Thyroid gland (tissue), 4 donors: ENCODE measurements at regions not wholly inside any gene's neighbourhood (a gene's known extent, or its start where the extent isn't known, plus 50 kb on each side); places are given as distances from the start of the nearest gene placed in this dataset.

Experiments used
- DNase-seq, 2 donors: peaks; one replicate each; pipeline ENCODE4 v3.0.0-alpha.2; 2019
- H3K27ac ChIP-seq, 3 donors: fragments of 200-600 bp; sonication (generic); 1 replicate in 2 of 3; 2 replicates in 1 of 3; pipeline ENCODE4 v1.5.1; 2016 to 2019; ENCODE audit warnings: mild to moderate bottlenecking in 1 of 3, moderate library complexity in 1 of 3
- H3K27me3 ChIP-seq: fragments of 200-600 bp; sonication (generic); one replicate; pipeline ENCODE4 v1.5.1; 2019
- H3K36me3 ChIP-seq, 2 donors: fragments of 200-600 bp; sonication (generic); one replicate each; pipeline ENCODE4 v1.5.1; 2016 to 2019
- H3K4me1 ChIP-seq, 2 donors: fragments of 200-600 bp; sonication (generic); one replicate each; pipeline ENCODE4 v1.5.1; 2017 to 2019
- H3K4me3 ChIP-seq, 3 donors: fragments of 200-600 bp; sonication (generic); replicated peaks in 1 of 3; 1 replicate in 2 of 3; 2 replicates in 1 of 3; pipeline ENCODE4 v1.5.1; 2016; ENCODE audit warnings: mild to moderate bottlenecking in 1 of 3
- H3K9me3 ChIP-seq: fragments of 200-600 bp; sonication (generic); one replicate; pipeline ENCODE4 v1.5.1; 2017
- POLR2A ChIP-seq, 2 donors: fragments of 450-650 bp; IDR thresholded peaks; one replicate each; pipeline ENCODE4 v1.6.1; 2017; ENCODE audit warnings: antibody characterized with exemption in 2 of 2, mild to moderate bottlenecking in 2 of 2, moderate library complexity in 1 of 2
- WGBS, 2 donors: methylation state at CpG; one replicate each; pipeline ENCODE4 v1.1.5; 2017; 5-methylcytosine and 5-hydroxymethylcytosine counted together
- intact Hi-C: fragments of 100-400 bp; cut with DNase I; formaldehyde crosslinking; loops from one replicate; pipeline ENCODE4 v1.15.1; 2023
- TF ChIP-seq, protein P1 (sequence below), 6 experiments: fragments of 200-600 bp in 3 of 6; fragments of 450-650 bp in 3 of 6; sonication (generic) in 3 of 6; IDR thresholded peaks; one replicate each; pipeline ENCODE4 v1.5.1; 2016 to 2019; ENCODE audit warnings: antibody characterized with exemption in 6 of 6, mild to moderate bottlenecking in 2 of 6, inconsistent platforms in 1 of 6, moderate library complexity in 1 of 6

DNA sequence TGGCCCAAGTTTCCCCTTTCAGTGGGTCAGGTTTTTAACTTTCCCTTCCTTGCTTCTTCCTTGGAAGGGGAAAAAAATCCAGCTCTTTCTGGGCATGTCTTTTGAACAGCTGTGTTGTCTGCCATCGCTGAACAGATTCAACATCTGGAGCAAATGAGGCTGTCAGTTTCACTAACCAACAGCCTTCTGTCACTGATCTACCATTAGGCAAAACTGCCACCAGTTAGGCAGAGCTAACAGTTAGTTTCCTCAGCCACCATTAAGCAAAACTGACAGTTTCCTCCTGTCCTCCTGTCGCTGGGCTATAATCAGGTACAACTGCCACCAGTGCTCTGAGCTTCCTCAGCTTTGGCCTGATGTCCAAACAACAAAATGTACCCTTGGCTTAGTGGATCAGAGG lies 81.9 kb downstream of the NPTX2 start:
- Histone ChIP-seq H3K27me3 (no peaks in the 10 kb centered on the region), H3K9me3 (no peaks in the 10 kb centered on the region), H3K4me1 (no peaks in the 10 kb centered on the region), H3K4me3 (no peak overlapping the region), H3K27ac (no peak overlapping the region), H3K36me3 (no peaks in the 10 kb centered on the region)
- TF ChIP-seq POLR2A (IDR thresholded peaks at IDR 0.05) = no peak
- TF ChIP-seq, protein P1, sequence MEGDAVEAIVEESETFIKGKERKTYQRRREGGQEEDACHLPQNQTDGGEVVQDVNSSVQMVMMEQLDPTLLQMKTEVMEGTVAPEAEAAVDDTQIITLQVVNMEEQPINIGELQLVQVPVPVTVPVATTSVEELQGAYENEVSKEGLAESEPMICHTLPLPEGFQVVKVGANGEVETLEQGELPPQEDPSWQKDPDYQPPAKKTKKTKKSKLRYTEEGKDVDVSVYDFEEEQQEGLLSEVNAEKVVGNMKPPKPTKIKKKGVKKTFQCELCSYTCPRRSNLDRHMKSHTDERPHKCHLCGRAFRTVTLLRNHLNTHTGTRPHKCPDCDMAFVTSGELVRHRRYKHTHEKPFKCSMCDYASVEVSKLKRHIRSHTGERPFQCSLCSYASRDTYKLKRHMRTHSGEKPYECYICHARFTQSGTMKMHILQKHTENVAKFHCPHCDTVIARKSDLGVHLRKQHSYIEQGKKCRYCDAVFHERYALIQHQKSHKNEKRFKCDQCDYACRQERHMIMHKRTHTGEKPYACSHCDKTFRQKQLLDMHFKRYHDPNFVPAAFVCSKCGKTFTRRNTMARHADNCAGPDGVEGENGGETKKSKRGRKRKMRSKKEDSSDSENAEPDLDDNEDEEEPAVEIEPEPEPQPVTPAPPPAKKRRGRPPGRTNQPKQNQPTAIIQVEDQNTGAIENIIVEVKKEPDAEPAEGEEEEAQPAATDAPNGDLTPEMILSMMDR (IDR thresholded peaks at IDR 0.05) = no peak
- WGBS, 2 donors = 65 to 87% methylated on average over 2 of the region's 2 CpGs
- intact Hi-C loops = no loop called here
- DNase-seq = no peak

DNA sequence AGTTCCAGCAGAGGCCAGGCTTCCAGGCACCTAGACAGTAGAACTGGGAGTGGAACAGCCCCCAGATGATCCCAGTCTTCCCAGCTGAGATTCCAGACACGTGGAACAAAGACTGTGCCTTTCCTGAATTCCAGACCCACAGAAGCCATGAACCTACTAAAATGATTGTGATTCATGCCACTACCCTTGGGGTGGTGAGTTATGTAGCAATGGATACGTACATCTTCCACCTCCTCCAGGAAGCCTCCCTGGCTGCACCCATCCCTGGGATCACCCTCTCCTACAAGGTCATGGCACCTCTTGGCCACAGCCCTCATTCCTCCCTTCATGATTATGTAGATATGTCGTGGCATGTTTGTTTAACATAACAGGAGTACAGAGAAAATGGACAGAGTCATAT lies 83.4 kb downstream of the NPTX2 start:
- Histone ChIP-seq H3K27ac (no peak overlapping the region), H3K4me3 (no peak overlapping the region), H3K36me3 (no peaks in the 10 kb centered on the region), H3K9me3 (no peaks in the 10 kb centered on the region), H3K27me3 (no peaks in the 10 kb centered on the region), H3K4me1 (no peaks in the 10 kb centered on the region)
- intact Hi-C loops = no loop called here
- no peak for DNase-seq
- no peak for TF ChIP-seq POLR2A (IDR thresholded peaks at IDR 0.05)
- TF ChIP-seq, protein P1 (IDR thresholded peaks at IDR 0.05) = no peak
- WGBS, 2 donors = 61 to 77% methylated on average over 2 to 3 of the region's 3 CpGs

DNA sequence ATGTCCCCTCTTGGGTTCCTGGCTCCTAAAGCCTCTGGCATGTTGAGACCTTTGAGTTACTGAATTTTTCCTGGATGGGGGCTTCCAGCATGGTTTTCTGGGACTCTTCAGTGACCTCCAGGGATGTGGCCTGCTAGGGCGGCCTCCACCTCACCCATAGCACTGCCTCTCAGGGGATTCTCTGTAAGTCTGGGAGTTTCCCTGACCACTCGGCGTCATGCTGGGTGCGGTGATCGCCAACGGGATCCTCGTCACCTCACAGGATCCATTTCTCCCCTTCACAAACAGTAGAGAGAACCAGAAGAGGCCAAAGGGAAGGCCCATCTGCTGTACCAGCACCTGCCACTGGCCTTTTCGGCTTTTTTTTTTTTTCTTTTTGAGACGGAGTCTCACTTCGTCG lies 84.3 kb downstream of the NPTX2 start:
- intact Hi-C loops = no loop called here
- H3K27me3 ChIP-seq = no peaks in the 10 kb centered on the region

DNA sequence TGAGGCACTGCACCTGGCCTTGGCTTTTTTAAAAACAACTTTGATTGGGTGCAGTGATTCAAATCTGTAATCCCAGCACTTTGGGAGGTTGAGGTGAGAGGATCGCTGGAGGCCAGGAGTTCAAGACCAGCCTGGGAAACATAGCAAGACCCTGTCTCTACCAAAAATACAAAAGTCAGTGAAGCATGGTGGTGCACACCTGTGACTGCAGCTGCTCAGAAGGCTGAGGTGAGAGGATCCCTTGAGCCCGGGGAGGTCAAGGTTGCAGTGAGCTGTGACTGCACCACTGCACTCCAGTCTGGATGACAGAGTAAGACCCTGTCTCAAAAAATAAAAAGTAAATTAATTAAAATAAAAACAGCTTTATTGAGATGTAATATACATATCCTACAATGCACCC lies 84.9 kb downstream of the NPTX2 start:
- H3K4me3 ChIP-seq = no peak overlapping the region
- TF ChIP-seq, protein P1 (IDR thresholded peaks at IDR 0.05) = no peak
- no peak for TF ChIP-seq POLR2A (IDR thresholded peaks at IDR 0.05)
- intact Hi-C loops = no loop called here
- no peak for DNase-seq
- no peaks in the 10 kb centered on the region for H3K9me3 ChIP-seq
- no peaks in the 10 kb centered on the region for H3K36me3 ChIP-seq
- no peak overlapping the region for H3K27ac ChIP-seq
- H3K4me1 ChIP-seq = no peaks in the 10 kb centered on the region
- H3K27me3 ChIP-seq = no peaks in the 10 kb centered on the region
- 83 to 92% methylated on average over 2 of the region's 2 CpGs for whole genome bisulfite sequencing, 2 donors

More for the DNA sequence above, 84.3 kb downstream of the NPTX2 start:
- H3K27ac ChIP-seq = no peak overlapping the region
- no peak for DNase-seq
- no peaks in the 10 kb centered on the region for H3K36me3 ChIP-seq
- H3K4me3 ChIP-seq = no peak overlapping the region
- no peaks in the 10 kb centered on the region for H3K4me1 ChIP-seq
- H3K9me3 ChIP-seq = no peaks in the 10 kb centered on the region
- TF ChIP-seq POLR2A (IDR thresholded peaks at IDR 0.05) = no peak
- TF ChIP-seq, protein P1 (IDR thresholded peaks at IDR 0.05) = no peak
- 73 to 83% methylated on average over 11 of the region's 11 CpGs for WGBS, 2 donors

DNA sequence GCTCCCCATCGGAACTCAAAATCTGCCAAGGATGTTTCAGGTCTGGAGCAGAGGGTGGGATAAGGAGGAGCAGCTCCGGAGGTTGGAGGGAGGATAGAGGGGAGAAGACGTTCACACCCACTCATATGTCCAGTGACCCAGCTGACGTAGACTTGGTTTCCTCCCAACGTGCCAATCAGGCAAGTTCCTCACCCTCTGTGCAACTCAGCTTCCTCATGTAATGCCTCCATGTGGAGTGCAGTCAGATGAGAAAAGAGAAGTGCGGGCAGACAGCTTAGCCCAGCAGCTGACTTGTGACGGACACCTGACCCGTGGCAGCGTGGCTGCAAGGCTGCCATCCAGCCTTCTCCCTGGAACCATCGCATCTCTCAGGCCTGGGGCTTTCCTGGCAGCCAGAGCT lies 86.8 kb downstream of the NPTX2 start:
- H3K4me1 ChIP-seq = no peaks in the 10 kb centered on the region
- no peak overlapping the region for H3K4me3 ChIP-seq
- intact Hi-C loops = no loop called here
- no peaks in the 10 kb centered on the region for H3K27me3 ChIP-seq
- TF ChIP-seq, protein P1 (IDR thresholded peaks at IDR 0.05) = no peak
- no peak for TF ChIP-seq POLR2A (IDR thresholded peaks at IDR 0.05)
- H3K27ac ChIP-seq = no peak overlapping the region
- H3K9me3 ChIP-seq = no peaks in the 10 kb centered on the region
- WGBS, 2 donors = 65 to 71% methylated on average over 10 of the region's 10 CpGs
- no peak for DNase-seq
- no peaks in the 10 kb centered on the region for H3K36me3 ChIP-seq
